Glutamatergic neuron (in vitro differentiated cells): ENCODE measurements at regions not wholly inside any gene's neighbourhood (a gene's known extent, or its start where the extent isn't known, plus 50 kb on each side); places are given as distances from the start of the nearest gene placed in this dataset.

ENCODE experiments used
- DNase-seq: peaks from one replicate; pipeline ENCODE4 v3.0.0; 2022
- H3K27ac Mint-ChIP-seq: one replicate; pipeline ENCODE4 v1.8.0; 2020; ENCODE audit warnings: mild to moderate bottlenecking, mixed read lengths, inconsistent platforms; ENCODE audit not compliant: unreplicated experiment
- H3K27me3 Mint-ChIP-seq: one replicate; pipeline ENCODE4 v1.8.0; 2020; ENCODE audit warnings: mild to moderate bottlenecking, moderate library complexity, mixed read lengths, inconsistent platforms; ENCODE audit not compliant: unreplicated experiment
- H3K36me3 Mint-ChIP-seq: one replicate; pipeline ENCODE4 v1.8.0; 2020; ENCODE audit warnings: mild to moderate bottlenecking, mixed read lengths, inconsistent platforms; ENCODE audit not compliant: unreplicated experiment
- H3K4me1 Mint-ChIP-seq: one replicate; pipeline ENCODE4 v1.8.0; 2020; ENCODE audit warnings: mild to moderate bottlenecking, low read depth, mixed read lengths, inconsistent platforms; ENCODE audit not compliant: unreplicated experiment
- H3K4me3 Mint-ChIP-seq: one replicate; pipeline ENCODE4 v1.8.0; 2020; ENCODE audit warnings: mild to moderate bottlenecking, mixed read lengths, inconsistent platforms; ENCODE audit not compliant: unreplicated experiment
- H3K9me3 Mint-ChIP-seq: one replicate; pipeline ENCODE4 v1.8.0; 2020; ENCODE audit warnings: mild to moderate bottlenecking, moderate library complexity, mixed read lengths, inconsistent platforms; ENCODE audit not compliant: unreplicated experiment
- TF ChIP-seq, protein P1 (sequence below): fragments of 200-600 bp; sonication (generic); IDR thresholded peaks from one replicate; pipeline ENCODE4 v1.5.0; 2021; ENCODE audit not compliant: partially characterized antibody, unreplicated experiment

DNA sequence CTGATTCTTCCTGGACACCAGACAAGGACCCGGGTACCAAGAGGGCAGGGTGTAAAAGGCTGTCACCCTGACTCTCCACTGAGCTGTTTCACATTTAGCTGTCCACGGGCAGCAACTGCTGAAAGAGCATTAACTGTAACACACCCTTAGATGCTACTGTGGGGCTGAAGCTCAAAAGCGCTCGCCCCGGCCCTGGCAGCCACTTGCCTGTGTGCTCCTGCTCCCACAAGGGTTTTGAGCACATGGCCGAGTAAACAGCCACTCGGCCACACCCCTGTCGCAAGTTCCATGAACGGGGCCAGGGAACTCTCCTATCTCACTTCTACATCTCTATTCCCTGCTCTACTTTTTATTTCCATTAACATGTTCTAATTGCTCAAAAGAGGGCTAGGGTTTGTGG, 421.7 kb downstream of the TUSC7 start:
- H3K27ac Mint-ChIP-seq = no peak overlapping the region
- H3K4me1 Mint-ChIP-seq = peaks cover 3% of the 10 kb centered on the region
- H3K27me3 Mint-ChIP-seq = no peaks in the 10 kb centered on the region
- no peak for DNase-seq
- no peak overlapping the region for H3K4me3 Mint-ChIP-seq
- H3K9me3 Mint-ChIP-seq = no peaks in the 10 kb centered on the region
- H3K36me3 Mint-ChIP-seq = no peaks in the 10 kb centered on the region
- TF ChIP-seq, protein P1, sequence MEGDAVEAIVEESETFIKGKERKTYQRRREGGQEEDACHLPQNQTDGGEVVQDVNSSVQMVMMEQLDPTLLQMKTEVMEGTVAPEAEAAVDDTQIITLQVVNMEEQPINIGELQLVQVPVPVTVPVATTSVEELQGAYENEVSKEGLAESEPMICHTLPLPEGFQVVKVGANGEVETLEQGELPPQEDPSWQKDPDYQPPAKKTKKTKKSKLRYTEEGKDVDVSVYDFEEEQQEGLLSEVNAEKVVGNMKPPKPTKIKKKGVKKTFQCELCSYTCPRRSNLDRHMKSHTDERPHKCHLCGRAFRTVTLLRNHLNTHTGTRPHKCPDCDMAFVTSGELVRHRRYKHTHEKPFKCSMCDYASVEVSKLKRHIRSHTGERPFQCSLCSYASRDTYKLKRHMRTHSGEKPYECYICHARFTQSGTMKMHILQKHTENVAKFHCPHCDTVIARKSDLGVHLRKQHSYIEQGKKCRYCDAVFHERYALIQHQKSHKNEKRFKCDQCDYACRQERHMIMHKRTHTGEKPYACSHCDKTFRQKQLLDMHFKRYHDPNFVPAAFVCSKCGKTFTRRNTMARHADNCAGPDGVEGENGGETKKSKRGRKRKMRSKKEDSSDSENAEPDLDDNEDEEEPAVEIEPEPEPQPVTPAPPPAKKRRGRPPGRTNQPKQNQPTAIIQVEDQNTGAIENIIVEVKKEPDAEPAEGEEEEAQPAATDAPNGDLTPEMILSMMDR = no peak

DNA sequence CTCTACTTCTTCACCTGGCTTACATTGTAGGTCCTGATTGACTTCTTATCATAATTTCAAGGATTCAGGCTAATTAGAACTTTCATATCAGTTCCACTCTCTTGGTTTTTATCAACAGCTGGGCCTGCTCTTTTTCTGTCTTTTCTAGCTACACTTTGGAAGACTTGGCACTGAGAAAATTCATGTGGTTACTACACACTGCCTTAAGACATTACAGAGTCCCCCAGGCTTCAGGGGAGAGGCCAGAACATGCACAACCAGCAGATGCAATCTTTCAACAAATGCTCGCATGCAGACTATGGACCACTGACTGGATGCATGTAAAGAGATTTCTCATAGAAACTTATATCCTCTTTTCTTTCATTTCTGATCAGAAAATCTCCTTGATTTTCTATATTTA, 423.5 kb downstream of the TUSC7 start:
- Mint-ChIP-seq H3K36me3 (no peaks in the 10 kb centered on the region), H3K9me3 (no peaks in the 10 kb centered on the region), H3K27me3 (no peaks in the 10 kb centered on the region), H3K27ac (no peak overlapping the region), H3K4me3 (no peak overlapping the region), H3K4me1 (no peaks in the 10 kb centered on the region)
- DNase-seq = no peak
- TF ChIP-seq, protein P1 = no peak

DNA sequence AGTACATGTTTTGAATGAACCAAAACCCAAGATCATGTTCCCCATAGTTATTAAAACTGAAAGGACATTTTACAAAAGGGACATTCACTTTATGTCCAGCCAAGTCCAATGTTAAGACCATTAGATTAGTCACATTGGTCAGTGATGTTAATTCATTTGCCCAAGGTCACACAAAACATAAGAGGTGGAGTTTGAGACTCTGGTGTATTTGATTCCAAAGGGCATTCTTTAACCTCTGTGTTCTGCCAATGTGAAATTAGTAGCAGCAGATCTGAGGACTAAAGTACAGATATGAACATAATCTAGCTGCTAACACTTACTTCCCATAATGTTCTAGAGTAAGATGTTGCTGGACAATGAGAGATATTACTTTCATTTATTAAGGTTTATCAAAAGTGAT, 425.6 kb downstream of the TUSC7 start:
- TF ChIP-seq, protein P1 = no peak
- Mint-ChIP-seq H3K4me3 (no peak overlapping the region), H3K27me3 (no peaks in the 10 kb centered on the region), H3K36me3 (peaks cover 8% of the 10 kb centered on the region), H3K4me1 (no peaks in the 10 kb centered on the region), H3K9me3 (no peaks in the 10 kb centered on the region), H3K27ac (no peak overlapping the region)
- DNase-seq = no peak

DNA sequence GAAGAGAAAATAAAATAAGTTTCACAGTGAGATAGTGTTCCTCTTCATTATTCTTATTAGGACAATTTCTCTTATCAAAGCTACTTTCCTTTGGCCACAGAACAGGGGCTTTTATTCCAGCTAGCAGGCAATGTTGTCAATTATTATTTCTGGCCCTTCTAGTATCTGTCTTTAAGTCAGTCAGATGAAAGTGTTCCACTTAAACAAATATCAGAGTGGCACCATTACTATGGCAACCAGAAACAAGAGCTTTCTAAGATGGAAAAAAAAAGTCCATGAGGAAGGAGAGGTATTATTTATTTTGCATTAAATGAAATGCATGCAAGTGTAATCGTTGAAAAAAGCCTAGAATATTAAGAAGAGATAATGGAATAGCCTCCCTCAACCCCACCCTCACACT, 426.4 kb downstream of the TUSC7 start:
- Mint-ChIP-seq H3K4me1 (no peaks in the 10 kb centered on the region), H3K27me3 (no peaks in the 10 kb centered on the region), H3K36me3 (peaks cover 8% of the 10 kb centered on the region), H3K9me3 (no peaks in the 10 kb centered on the region), H3K27ac (no peak overlapping the region), H3K4me3 (no peak overlapping the region)
- TF ChIP-seq, protein P1 = no peak
- DNase-seq = no peak

DNA sequence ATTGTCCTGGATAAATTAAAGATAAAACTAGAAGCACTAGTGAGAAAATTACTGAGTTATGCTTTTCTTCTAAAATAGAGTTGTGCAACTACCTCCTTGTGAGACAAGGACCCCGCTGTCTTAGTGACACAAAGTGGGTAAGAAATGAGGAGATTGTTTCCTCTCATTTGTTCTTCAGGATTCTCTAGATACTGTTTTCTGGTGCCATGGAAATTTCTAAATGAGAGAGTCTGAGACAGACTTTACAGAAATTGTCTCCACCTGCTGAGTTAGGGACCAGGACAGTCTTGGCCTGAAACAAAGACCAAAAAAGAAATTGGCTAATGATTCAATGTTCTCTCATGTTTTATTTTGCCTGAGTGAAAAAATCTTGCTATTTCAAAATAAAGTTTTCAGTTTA, 427.5 kb downstream of the TUSC7 start:
- Mint-ChIP-seq H3K4me1 (no peaks in the 10 kb centered on the region), H3K36me3 (peaks cover 8% of the 10 kb centered on the region), H3K9me3 (no peaks in the 10 kb centered on the region), H3K27me3 (no peaks in the 10 kb centered on the region), H3K27ac (no peak overlapping the region), H3K4me3 (no peak overlapping the region)
- TF ChIP-seq, protein P1 = no peak
- DNase-seq = no peak
